ENCODE measurements at regions not wholly inside any gene's neighbourhood (a gene's known extent, or its start where the extent isn't known, plus 50 kb on each side); places are given as distances from the start of the nearest gene placed in this dataset.

GRCh38 chr2:111695441-111696007 is 188.5 kb downstream of the ANAPC1 start:
- no peak for DNase-seq (ENCODE audit: low spot score)

GRCh38 chr2:111696226-111696625 is 187.8 kb downstream of the ANAPC1 start:
- DNase-seq (ENCODE audit: low spot score): no peak

GRCh38 chr2:111697560-111697959 is 186.4 kb downstream of the ANAPC1 start:
- DNase-seq (ENCODE audit: low spot score): no peak

- DNase-seq (ENCODE audit: low spot score): no peak
Measured at GRCh38 chr2:111698089-111698488, 185.9 kb downstream of the ANAPC1 start.

GRCh38 chr2:111698743-111699554 is 185.0 kb downstream of the ANAPC1 start:
- peak; percentile 93 for DNase-seq (ENCODE audit: low spot score)

GRCh38 chr2:111701266-111701665 is 182.7 kb downstream of the ANAPC1 start:
- DNase-seq (ENCODE audit: low spot score): no peak

- DNase-seq (ENCODE audit: low spot score): no peak
Measured at GRCh38 chr2:111701798-111702118, 182.2 kb downstream of the ANAPC1 start.

- DNase-seq (ENCODE audit: low spot score): peak; percentile 71
Measured at GRCh38 chr2:111702119-111702803, 181.7 kb downstream of the ANAPC1 start.

- DNase-seq (ENCODE audit: low spot score): no peak
Measured at GRCh38 chr2:111702804-111703196, 181.2 kb downstream of the ANAPC1 start.

GRCh38 chr2:111703759-111704158 is 180.2 kb downstream of the ANAPC1 start:
- DNase-seq (ENCODE audit: low spot score): no peak

GRCh38 chr2:111704246-111704645 is 179.7 kb downstream of the ANAPC1 start:
- no peak for DNase-seq (ENCODE audit: low spot score)

GRCh38 chr2:111705239-111705638 is 178.8 kb downstream of the ANAPC1 start:
- DNase-seq (ENCODE audit: low spot score): no peak

GRCh38 chr2:111705711-111706336 is 178.2 kb downstream of the ANAPC1 start:
- DNase-seq (ENCODE audit: low spot score): peak; percentile 40

- DNase-seq (ENCODE audit: low spot score): no peak
Measured at GRCh38 chr2:111706481-111707001, 177.5 kb downstream of the ANAPC1 start.

- no peak for DNase-seq (ENCODE audit: low spot score)
Measured at GRCh38 chr2:111707700-111708099, 176.3 kb downstream of the ANAPC1 start.

GRCh38 chr2:111708476-111709180 is 175.4 kb downstream of the ANAPC1 start:
- no peak for DNase-seq (ENCODE audit: low spot score)

GRCh38 chr2:111709321-111709720 is 174.7 kb downstream of the ANAPC1 start:
- DNase-seq (ENCODE audit: low spot score): no peak

GRCh38 chr2:111710085-111710484 is 173.9 kb downstream of the ANAPC1 start:
- no peak for DNase-seq (ENCODE audit: low spot score)

GRCh38 chr2:111710613-111711012 is 173.4 kb downstream of the ANAPC1 start:
- no peak for DNase-seq (ENCODE audit: low spot score)

GRCh38 chr2:111711270-111711669 is 172.7 kb downstream of the ANAPC1 start:
- no peak for DNase-seq (ENCODE audit: low spot score)

GRCh38 chr2:111712361-111712760 is 171.6 kb downstream of the ANAPC1 start:
- no peak for DNase-seq (ENCODE audit: low spot score)

GRCh38 chr2:111712940-111713515 is 171.0 kb downstream of the ANAPC1 start:
- DNase-seq (ENCODE audit: low spot score): no peak
